Neural progenitor cell (in vitro differentiated cells): ENCODE measurements at regions not wholly inside any gene's neighbourhood (a gene's known extent, or its start where the extent isn't known, plus 50 kb on each side); places are given as distances from the start of the nearest gene placed in this dataset.

Experiments used
- DNase-seq: peaks from one replicate; pipeline ENCODE4 v3.0.0-alpha.2; 2016; ENCODE audit warnings: low spot score
- H2AFZ ChIP-seq: fragments of 200-600 bp; sonication (generic); replicated peaks from 2 replicates; pipeline ENCODE4 v1.6.1; 2016; ENCODE audit warnings: antibody characterized with exemption
- H3F3A ChIP-seq: fragments of 200-600 bp; sonication (generic); 2 replicates; pipeline ENCODE4 v1.6.1; 2016; ENCODE audit warnings: antibody characterized with exemption, low read depth
- H3K27ac ChIP-seq: fragments of 200-600 bp; sonication (generic); 2 replicates; pipeline ENCODE4 v1.5.1; 2016; ENCODE audit warnings: mild to moderate bottlenecking
- H3K27me3 ChIP-seq: fragments of 200-600 bp; sonication (generic); 2 replicates; pipeline ENCODE4 v1.6.1; 2016; ENCODE audit warnings: mild to moderate bottlenecking, moderate library complexity
- H3K36me3 ChIP-seq: fragments of 200-600 bp; sonication (generic); 2 replicates; pipeline ENCODE4 v1.5.1; 2016
- H3K4me1 ChIP-seq: fragments of 200-600 bp; sonication (generic); 2 replicates; pipeline ENCODE4 v1.6.1; 2016; ENCODE audit warnings: mixed run types
- H3K4me2 ChIP-seq: fragments of 200-600 bp; sonication (generic); 2 replicates; pipeline ENCODE4 v1.6.1; 2016
- H3K4me3 ChIP-seq: fragments of 200-600 bp; sonication (generic); 2 replicates; pipeline ENCODE4 v1.5.1; 2016
- H3K79me2 ChIP-seq: fragments of 200-600 bp; sonication (generic); 2 replicates; pipeline ENCODE4 v1.6.1; 2016; ENCODE audit warnings: low read depth
- H3K9ac ChIP-seq: fragments of 200-600 bp; sonication (generic); 2 replicates; pipeline ENCODE4 v1.6.1; 2016
- H3K9me3 ChIP-seq: fragments of 200-600 bp; sonication (generic); 2 replicates; pipeline ENCODE4 v1.5.1; 2016; ENCODE audit warnings: low read depth
- H4K20me1 ChIP-seq: fragments of 200-600 bp; sonication (generic); 2 replicates; pipeline ENCODE4 v1.6.1; 2016; ENCODE audit warnings: low read depth
- H3K27ac Mint-ChIP-seq: 3 replicates; pipeline ENCODE4 v1.8.0; 2021; ENCODE audit warnings: mixed read lengths
- H3K27me3 Mint-ChIP-seq: 2 replicates; pipeline ENCODE4 v1.8.0; 2022; ENCODE audit warnings: low read depth, mild to moderate bottlenecking, inconsistent platforms, moderate library complexity, mixed read lengths; ENCODE audit not compliant: insufficient read depth
- H3K36me3 Mint-ChIP-seq: 3 replicates; pipeline ENCODE4 v1.8.0; 2021; ENCODE audit warnings: mixed read lengths
- H3K4me1 Mint-ChIP-seq: 3 replicates; pipeline ENCODE4 v1.8.0; 2021; ENCODE audit warnings: mixed read lengths
- H3K4me3 Mint-ChIP-seq: 3 replicates; pipeline ENCODE4 v1.8.0; 2021; ENCODE audit warnings: mild to moderate bottlenecking, moderate library complexity, mixed read lengths
- H3K9me3 Mint-ChIP-seq: 3 replicates; pipeline ENCODE4 v1.8.0; 2020; ENCODE audit warnings: mixed read lengths
- CTCF ChIP-seq: fragments of 200-600 bp; sonication (generic); IDR thresholded peaks from 2 replicates; pipeline ENCODE4 v1.5.1; 2017; ENCODE audit warnings: antibody characterized with exemption, mild to moderate bottlenecking
- EZH2 ChIP-seq: fragments of 200-600 bp; sonication (generic); IDR thresholded peaks from 2 replicates; pipeline ENCODE4 v1.6.1; 2017; ENCODE audit warnings: antibody characterized with exemption, mild to moderate bottlenecking, moderate library complexity
- EZH2phosphoT487 ChIP-seq: fragments of 200-600 bp; sonication (generic); IDR thresholded peaks from 2 replicates; pipeline ENCODE4 v1.6.1; 2017; ENCODE audit warnings: antibody characterized with exemption

- Mint-ChIP-seq H3K27ac (no peak overlapping the region), H3K36me3 (no peaks in the 10 kb centered on the region)
- TF ChIP-seq EZH2phosphoT487, result no peak
- TF ChIP-seq CTCF, result no peak
- TF ChIP-seq EZH2, result no peak
Measured at GRCh38 chr1:229851511-229851910, 215.5 kb upstream of the GALNT2 start.

GRCh38 chr1:229853751-229854150 lies 213.3 kb upstream of the GALNT2 start:
- no peaks in the 10 kb centered on the region for H3K9me3 ChIP-seq

More at GRCh38 chr1:229851511-229851910, 215.5 kb upstream of the GALNT2 start:
- Histone ChIP-seq H3F3A (no peaks in the 10 kb centered on the region), H3K9ac (no peak overlapping the region), H3K4me3 (no peak overlapping the region), H3K27ac (no peak overlapping the region), H3K4me2 (no peak overlapping the region), H3K36me3 (no peaks in the 10 kb centered on the region), H3K27me3 (no peaks in the 10 kb centered on the region), H3K79me2 (no peaks in the 10 kb centered on the region), H3K9me3 (no peaks in the 10 kb centered on the region), H2AFZ (no peak overlapping the region), H3K4me1 (peaks cover 14% of the 10 kb centered on the region), H4K20me1 (no peaks in the 10 kb centered on the region)
- H3K4me3 Mint-ChIP-seq, result no peak overlapping the region
- DNase-seq, result no peak
- peaks cover 2% of the 10 kb centered on the region for H3K27me3 Mint-ChIP-seq
- peaks cover 5% of the 10 kb centered on the region for H3K4me1 Mint-ChIP-seq
- peaks cover 4% of the 10 kb centered on the region for H3K9me3 Mint-ChIP-seq

GRCh38 chr1:229854620-229855019 lies 212.4 kb upstream of the GALNT2 start:
- Histone ChIP-seq H3K4me1 (peaks cover 14% of the 10 kb centered on the region), H3K79me2 (no peaks in the 10 kb centered on the region), H3K9me3 (no peaks in the 10 kb centered on the region), H3F3A (no peaks in the 10 kb centered on the region), H3K4me2 (no peak overlapping the region), H4K20me1 (no peaks in the 10 kb centered on the region), H3K27me3 (no peaks in the 10 kb centered on the region), H3K4me3 (no peak overlapping the region), H3K36me3 (no peaks in the 10 kb centered on the region), H3K27ac (no peak overlapping the region), H3K9ac (no peak overlapping the region), H2AFZ (no peak overlapping the region)
- H3K9me3 Mint-ChIP-seq, result peaks cover 4% of the 10 kb centered on the region
- peaks cover 2% of the 10 kb centered on the region for H3K27me3 Mint-ChIP-seq
- no peak overlapping the region for H3K4me3 Mint-ChIP-seq
- no peak overlapping the region for H3K27ac Mint-ChIP-seq
- TF ChIP-seq EZH2phosphoT487 (no peak), CTCF (no peak), EZH2 (no peak)
- peaks cover 5% of the 10 kb centered on the region for H3K4me1 Mint-ChIP-seq
- H3K36me3 Mint-ChIP-seq, result no peaks in the 10 kb centered on the region
- DNase-seq, result no peak

More at GRCh38 chr1:229853751-229854150, 213.3 kb upstream of the GALNT2 start:
- Histone ChIP-seq H3K27me3 (no peaks in the 10 kb centered on the region), H4K20me1 (no peaks in the 10 kb centered on the region), H3K4me2 (no peak overlapping the region), H3K27ac (no peak overlapping the region), H3F3A (no peaks in the 10 kb centered on the region), H3K36me3 (no peaks in the 10 kb centered on the region), H3K4me1 (peaks cover 14% of the 10 kb centered on the region), H3K79me2 (no peaks in the 10 kb centered on the region), H3K4me3 (no peak overlapping the region), H2AFZ (no peak overlapping the region), H3K9ac (no peak overlapping the region)
- H3K27me3 Mint-ChIP-seq, result peaks cover 2% of the 10 kb centered on the region
- peaks cover 5% of the 10 kb centered on the region for H3K4me1 Mint-ChIP-seq
- DNase-seq, result no peak
- peaks cover 4% of the 10 kb centered on the region for H3K9me3 Mint-ChIP-seq
- TF ChIP-seq EZH2 (no peak), EZH2phosphoT487 (no peak), CTCF (no peak)
- no peak overlapping the region for H3K27ac Mint-ChIP-seq
- H3K36me3 Mint-ChIP-seq, result no peaks in the 10 kb centered on the region
- no peak overlapping the region for H3K4me3 Mint-ChIP-seq
